Neuronal stem cell (in vitro differentiated cells): ENCODE measurements at regions not wholly inside any gene's neighbourhood (a gene's known extent, or its start where the extent isn't known, plus 50 kb on each side); places are given as distances from the start of the nearest gene placed in this dataset.

ENCODE experiments used
- DNase-seq: peaks from one replicate; pipeline ENCODE4 v3.0.0-alpha.2; 2013; ENCODE audit warnings: low spot score
- H2AFZ ChIP-seq: one replicate; pipeline ENCODE4 v1.6.1; 2013; ENCODE audit warnings: mild to moderate bottlenecking, low read length, inconsistent platforms
- H2AK5ac ChIP-seq: 2 replicates; pipeline ENCODE4 v1.6.1; 2013; ENCODE audit warnings: low read depth, mild to moderate bottlenecking, inconsistent platforms, low read length, moderate library complexity, mixed read lengths
- H2BK120ac ChIP-seq: 2 replicates; pipeline ENCODE4 v1.6.1; 2013; ENCODE audit warnings: low read depth, mild to moderate bottlenecking, inconsistent platforms, low read length, moderate library complexity, mixed read lengths
- H2BK12ac ChIP-seq: one replicate; pipeline ENCODE4 v1.6.1; 2013; ENCODE audit warnings: low read length, inconsistent platforms
- H2BK15ac ChIP-seq: 2 replicates; pipeline ENCODE4 v1.6.1; 2013; ENCODE audit warnings: mild to moderate bottlenecking, low read length, inconsistent platforms, mixed read lengths
- H2BK5ac ChIP-seq: one replicate; pipeline ENCODE4 v1.6.1; 2013; ENCODE audit warnings: inconsistent platforms, mild to moderate bottlenecking, low read length, moderate library complexity
- H3K14ac ChIP-seq: one replicate; pipeline ENCODE4 v1.6.1; 2013; ENCODE audit warnings: low read length, inconsistent platforms
- H3K18ac ChIP-seq: 2 replicates; pipeline ENCODE4 v1.6.1; 2013; ENCODE audit warnings: low read length, inconsistent platforms
- H3K23ac ChIP-seq: 2 replicates; pipeline ENCODE4 v1.6.1; 2013; ENCODE audit warnings: low read depth, mild to moderate bottlenecking, mixed read lengths, low read length, inconsistent platforms; ENCODE audit not compliant: poor library complexity
- H3K27ac ChIP-seq: replicated peaks from 3 replicates; pipeline ENCODE4 v1.5.1; 2013; ENCODE audit warnings: low read length, inconsistent platforms
- H3K27me3 ChIP-seq, 3 experiments: 2 replicates each; pipeline ENCODE4 v1.6.1; 2013; ENCODE audit warnings: low read length in 3 of 3, mild to moderate bottlenecking in 2 of 3, inconsistent platforms in 1 of 3, low read depth in 1 of 3, mixed read lengths in 1 of 3, moderate library complexity in 1 of 3; ENCODE audit not compliant: control insufficient read depth in 3 of 3, insufficient read depth in 3 of 3
- H3K36me3 ChIP-seq, 2 donors: replicated peaks in 1 of 2; 2 replicates each; pipeline ENCODE4 v1.6.1; 2013; ENCODE audit warnings: low read length in 2 of 2; ENCODE audit not compliant: control insufficient read depth in 2 of 2, insufficient read depth in 2 of 2
- H3K4ac ChIP-seq: 2 replicates; pipeline ENCODE4 v1.6.1; 2013; ENCODE audit warnings: inconsistent platforms, mild to moderate bottlenecking, low read length, moderate library complexity
- H3K4me1 ChIP-seq, 2 donors: 1 replicate in 1 of 2; 2 replicates in 1 of 2; pipeline ENCODE4 v1.6.1; 2013; ENCODE audit warnings: low read length in 2 of 2, low read depth in 1 of 2; ENCODE audit not compliant: control insufficient read depth in 2 of 2, insufficient read depth in 1 of 2
- H3K4me2 ChIP-seq: one replicate; pipeline ENCODE4 v1.6.1; 2013; ENCODE audit warnings: mild to moderate bottlenecking, low read length, inconsistent platforms; ENCODE audit not compliant: insufficient read depth, poor library complexity, severe bottlenecking
- H3K4me3 ChIP-seq, 2 donors: 2 replicates each; pipeline ENCODE4 v1.5.1; 2013; ENCODE audit warnings: low read length in 2 of 2, mild to moderate bottlenecking in 2 of 2, inconsistent platforms in 1 of 2, moderate library complexity in 1 of 2
- H3K79me1 ChIP-seq: one replicate; pipeline ENCODE4 v1.6.1; 2013; ENCODE audit warnings: low read depth, mild to moderate bottlenecking, inconsistent platforms, low read length, moderate library complexity
- H3K9ac ChIP-seq: one replicate; pipeline ENCODE4 v1.6.1; 2013; ENCODE audit warnings: mild to moderate bottlenecking, low read depth, low read length, inconsistent platforms; ENCODE audit not compliant: poor library complexity
- H3K9me3 ChIP-seq, 2 donors: replicated peaks in 1 of 2; 2 replicates each; pipeline versions ENCODE3 to v1.6.1; 2013; ENCODE audit warnings: low read length in 2 of 2, mild to moderate bottlenecking in 2 of 2, inconsistent platforms in 1 of 2, low read depth in 1 of 2, mixed read lengths in 1 of 2, moderate library complexity in 1 of 2; ENCODE audit not compliant: control insufficient read depth in 2 of 2, insufficient read depth in 1 of 2
- H4K8ac ChIP-seq: one replicate; pipeline ENCODE4 v1.6.1; 2013; ENCODE audit warnings: low read depth, mild to moderate bottlenecking, inconsistent platforms, low read length, moderate library complexity
- H4K91ac ChIP-seq: one replicate; pipeline ENCODE4 v1.6.1; 2013; ENCODE audit warnings: low read length, low read depth, mild to moderate bottlenecking, inconsistent platforms; ENCODE audit not compliant: poor library complexity
- WGBS, 2 donors: extraction: QIAGEN DNeasy Blood & Tissue Kit; methylation state at CpG; one replicate each; pipeline ENCODE4 v1.1.7; 2013; ENCODE audit warnings: missing lambda C conversion rate in 2 of 2, mixed read lengths in 1 of 2; ENCODE audit not compliant: insufficient read length in 2 of 2, insufficient replicate concordance in 1 of 2; ENCODE audit errors: extremely low coverage in 2 of 2; 5-methylcytosine and 5-hydroxymethylcytosine counted together

- Histone ChIP-seq H3K18ac (no peak overlapping the region), H2BK5ac (no peak overlapping the region), H3K4me1 (peaks cover 0 to 7% of the 10 kb centered on the region in 2 donors), H3K4me3 (no peak overlapping the region), H4K8ac (no peak overlapping the region), H3K9ac (no peak overlapping the region), H3K79me1 (no peaks in the 10 kb centered on the region), H3K4ac (no peak overlapping the region), H3K4me2 (no peak overlapping the region), H3K9me3 (no peaks in the 10 kb centered on the region), H2BK12ac (no peak overlapping the region), H3K27ac (no peak overlapping the region), H3K27me3 (peaks cover 0 to 3% (median 0%) of the 10 kb centered on the region in 3 experiments), H2BK120ac (no peak overlapping the region), H2AFZ (no peak overlapping the region), H4K91ac (no peak overlapping the region), H2BK15ac (no peak overlapping the region), H3K36me3 (no peaks in the 10 kb centered on the region), H3K14ac (no peak overlapping the region), H2AK5ac (no peak overlapping the region), H3K23ac (no peak overlapping the region)
- WGBS, 2 donors: no CpG with 5 or more reads among the region's 6 CpGs
- no peak for DNase-seq
These were observed 358.9 kb upstream of the SASH1 start for GRCh38 chr6:147983581-147984366.

- Histone ChIP-seq H4K8ac (no peak overlapping the region), H3K4me1 (peaks cover 0 to 7% of the 10 kb centered on the region in 2 donors), H3K9me3 (no peaks in the 10 kb centered on the region), H3K27ac (no peak overlapping the region), H3K36me3 (no peaks in the 10 kb centered on the region), H2BK5ac (no peak overlapping the region), H2BK120ac (no peak overlapping the region), H3K4ac (no peak overlapping the region), H3K27me3 (peaks cover 0 to 3% (median 0%) of the 10 kb centered on the region in 3 experiments), H4K91ac (no peak overlapping the region), H2AFZ (no peak overlapping the region), H2BK15ac (no peak overlapping the region), H3K14ac (no peak overlapping the region), H3K18ac (no peak overlapping the region), H3K4me3 (no peak overlapping the region), H3K23ac (no peak overlapping the region), H3K9ac (no peak overlapping the region), H2AK5ac (no peak overlapping the region), H3K4me2 (no peak overlapping the region), H3K79me1 (no peaks in the 10 kb centered on the region), H2BK12ac (no peak overlapping the region)
- no peak for DNase-seq
- no CpG with 5 or more reads among the region's 3 CpGs for WGBS, 2 donors
These were observed 355.8 kb upstream of the SASH1 start for GRCh38 chr6:147986846-147987245.

- no peak overlapping the region for H3K18ac ChIP-seq
- H3K4me1 ChIP-seq: no peaks in the 10 kb centered on the region
- no peaks in the 10 kb centered on the region for H3K9me3 ChIP-seq
- no peak overlapping the region for H3K23ac ChIP-seq
- H3K4me2 ChIP-seq: no peak overlapping the region
- no peak overlapping the region for H3K27ac ChIP-seq
- no peak overlapping the region for H3K9ac ChIP-seq
- no peak overlapping the region for H3K4me3 ChIP-seq
- no peak overlapping the region for H4K91ac ChIP-seq
- no peak overlapping the region for H2BK120ac ChIP-seq
- H4K8ac ChIP-seq: no peak overlapping the region
- no peak overlapping the region for H2AK5ac ChIP-seq
- no peak overlapping the region for H3K4ac ChIP-seq
- H2AFZ ChIP-seq: no peak overlapping the region
- DNase-seq: no peak
- no CpG with 5 or more reads among the region's 2 CpGs for WGBS, 2 donors
- H2BK5ac ChIP-seq: no peak overlapping the region
- no peaks in the 10 kb centered on the region for H3K79me1 ChIP-seq
- H2BK12ac ChIP-seq: no peak overlapping the region
- H3K36me3 ChIP-seq: no peaks in the 10 kb centered on the region
- no peak overlapping the region for H2BK15ac ChIP-seq
- H3K27me3 ChIP-seq: peaks cover 0 to 3% (median 1%) of the 10 kb centered on the region in 3 experiments
- no peak overlapping the region for H3K14ac ChIP-seq
These were observed 352.5 kb upstream of the SASH1 start for GRCh38 chr6:147990159-147990558.

GRCh38 chr6:147991961-147992360 is 350.7 kb upstream of the SASH1 start:
- Histone ChIP-seq H3K4me2 (no peak overlapping the region), H3K27ac (no peak overlapping the region), H2BK120ac (no peak overlapping the region), H2BK15ac (no peak overlapping the region), H3K18ac (no peak overlapping the region), H2BK5ac (no peak overlapping the region), H3K36me3 (no peaks in the 10 kb centered on the region), H3K4me3 (no peak overlapping the region), H3K79me1 (no peaks in the 10 kb centered on the region), H3K9me3 (no peaks in the 10 kb centered on the region), H3K14ac (no peak overlapping the region), H3K23ac (no peak overlapping the region), H3K9ac (no peak overlapping the region), H3K4ac (no peak overlapping the region), H3K4me1 (no peaks in the 10 kb centered on the region), H2BK12ac (no peak overlapping the region), H3K27me3 (peaks cover 0 to 3% (median 1%) of the 10 kb centered on the region in 3 experiments), H4K91ac (no peak overlapping the region), H4K8ac (no peak overlapping the region), H2AFZ (no peak overlapping the region), H2AK5ac (no peak overlapping the region)
- no CpG with 5 or more reads among the region's 3 CpGs for WGBS, 2 donors
- DNase-seq: no peak
